ENCODE measurements at regions not wholly inside any gene's neighbourhood (a gene's known extent, or its start where the extent isn't known, plus 50 kb on each side); places are given as distances from the start of the nearest gene placed in this dataset.

- no peaks in the 10 kb centered on the region for H3K9me3 ChIP-seq (ENCODE audit: control insufficient read depth, insufficient read depth, low read length)
- no peak overlapping the region for H3K4me3 ChIP-seq (ENCODE audit: low read depth, low read length)
- no peaks in the 10 kb centered on the region for H3K27me3 ChIP-seq (ENCODE audit: control insufficient read depth, insufficient read depth, low read length)
- H3K9ac ChIP-seq (ENCODE audit: low read depth, low read length): no peak overlapping the region
- peaks cover 5% of the 10 kb centered on the region for H3K4me1 ChIP-seq (ENCODE audit: control insufficient read depth, insufficient read depth, low read length)
- no peaks in the 10 kb centered on the region for H3K36me3 ChIP-seq (ENCODE audit: control insufficient read depth, insufficient read depth, low read length)
Observed at GRCh38 chr6:48747471-48747870, 636.5 kb upstream of the PTCHD4 start.

DNA sequence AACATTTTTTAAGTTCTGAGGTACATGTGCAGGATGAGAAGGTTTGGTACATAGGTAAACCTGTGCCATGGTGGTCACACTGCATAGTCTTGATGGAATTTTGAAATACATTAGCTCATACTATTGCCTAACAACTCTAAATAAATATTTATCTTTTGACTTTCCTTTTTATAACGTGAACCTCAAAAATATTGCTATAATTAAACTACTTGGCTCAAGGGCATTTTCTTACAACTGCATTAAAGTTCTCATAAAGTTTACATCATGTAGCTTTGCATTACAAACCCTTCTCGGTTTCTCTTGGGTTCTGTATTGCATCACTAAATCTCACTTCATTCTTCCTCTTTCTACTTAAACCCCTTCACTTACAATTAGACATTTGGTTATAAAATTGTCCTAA is 636.0 kb upstream of the PTCHD4 start:
- Histone ChIP-seq H3K27me3 (ENCODE audit: control insufficient read depth, insufficient read depth, low read length) (no peaks in the 10 kb centered on the region), H3K4me1 (ENCODE audit: control insufficient read depth, insufficient read depth, low read length) (peaks cover 5% of the 10 kb centered on the region), H3K9me3 (ENCODE audit: control insufficient read depth, insufficient read depth, low read length) (no peaks in the 10 kb centered on the region), H3K4me3 (ENCODE audit: low read depth, low read length) (no peak overlapping the region), H3K36me3 (ENCODE audit: control insufficient read depth, insufficient read depth, low read length) (no peaks in the 10 kb centered on the region), H3K9ac (ENCODE audit: low read depth, low read length) (no peak overlapping the region)

- Histone ChIP-seq H3K27me3 (ENCODE audit: control insufficient read depth, insufficient read depth, low read length) (no peaks in the 10 kb centered on the region), H3K9ac (ENCODE audit: low read depth, low read length) (no peak overlapping the region), H3K36me3 (ENCODE audit: control insufficient read depth, insufficient read depth, low read length) (no peaks in the 10 kb centered on the region), H3K9me3 (ENCODE audit: control insufficient read depth, insufficient read depth, low read length) (no peaks in the 10 kb centered on the region), H3K4me3 (ENCODE audit: low read depth, low read length) (no peak overlapping the region), H3K4me1 (ENCODE audit: control insufficient read depth, insufficient read depth, low read length) (no peaks in the 10 kb centered on the region)
Observed at GRCh38 chr6:48744948-48745347, 634.0 kb upstream of the PTCHD4 start.

- H3K27me3 ChIP-seq (ENCODE audit: control insufficient read depth, insufficient read depth, low read length): no peaks in the 10 kb centered on the region
Observed at GRCh38 chr6:48743738-48744137, 632.7 kb upstream of the PTCHD4 start.

DNA sequence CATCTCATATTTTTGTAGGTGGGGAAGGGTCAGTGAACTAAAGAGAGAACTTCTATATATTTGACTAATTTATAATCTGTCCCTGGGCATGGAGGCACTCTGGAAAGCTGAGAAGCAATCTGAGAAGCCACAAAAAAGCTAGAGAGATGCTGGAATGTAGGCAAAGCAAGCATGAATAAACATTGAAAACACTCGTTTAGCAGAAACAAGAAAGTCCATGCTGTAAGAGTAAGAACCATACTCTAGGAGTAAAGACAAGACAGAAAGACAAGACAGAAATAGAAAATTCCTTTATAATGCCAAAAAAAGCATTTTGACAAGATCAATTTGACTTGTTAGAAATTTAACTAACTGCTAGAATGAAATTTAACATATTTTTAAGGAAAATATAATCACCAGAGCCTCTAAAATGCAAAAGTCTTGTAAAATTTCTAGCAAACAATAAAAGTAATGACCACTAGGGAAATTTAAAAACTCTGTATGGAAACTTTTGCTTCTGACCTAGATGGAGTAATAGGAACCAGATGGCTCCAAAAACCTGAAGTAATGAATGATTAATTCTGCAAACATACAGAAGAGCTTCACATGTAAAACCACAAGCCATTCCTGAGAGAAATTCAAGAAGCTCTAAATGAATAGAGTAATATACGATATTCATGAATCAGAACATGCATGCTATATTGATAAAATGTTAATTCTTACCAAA is 625.7 kb upstream of the PTCHD4 start:
- Histone ChIP-seq H3K9me3 (ENCODE audit: control insufficient read depth, insufficient read depth, low read length) (no peaks in the 10 kb centered on the region), H3K9ac (ENCODE audit: low read depth, low read length) (no peak overlapping the region), H3K36me3 (ENCODE audit: control insufficient read depth, insufficient read depth, low read length) (no peaks in the 10 kb centered on the region), H3K4me1 (ENCODE audit: control insufficient read depth, insufficient read depth, low read length) (no peaks in the 10 kb centered on the region), H3K4me3 (ENCODE audit: low read depth, low read length) (no peak overlapping the region), H3K27me3 (ENCODE audit: control insufficient read depth, insufficient read depth, low read length) (no peaks in the 10 kb centered on the region)

More at GRCh38 chr6:48743738-48744137, 632.7 kb upstream of the PTCHD4 start:
- H3K9ac ChIP-seq (ENCODE audit: low read depth, low read length): no peak overlapping the region
- H3K4me1 ChIP-seq (ENCODE audit: control insufficient read depth, insufficient read depth, low read length): no peaks in the 10 kb centered on the region
- H3K36me3 ChIP-seq (ENCODE audit: control insufficient read depth, insufficient read depth, low read length): no peaks in the 10 kb centered on the region
- H3K4me3 ChIP-seq (ENCODE audit: low read depth, low read length): no peak overlapping the region
- H3K9me3 ChIP-seq (ENCODE audit: control insufficient read depth, insufficient read depth, low read length): no peaks in the 10 kb centered on the region

- Histone ChIP-seq H3K27me3 (ENCODE audit: control insufficient read depth, insufficient read depth, low read length) (no peaks in the 10 kb centered on the region), H3K9me3 (ENCODE audit: control insufficient read depth, insufficient read depth, low read length) (no peaks in the 10 kb centered on the region), H3K4me3 (ENCODE audit: low read depth, low read length) (no peak overlapping the region), H3K9ac (ENCODE audit: low read depth, low read length) (no peak overlapping the region), H3K4me1 (ENCODE audit: control insufficient read depth, insufficient read depth, low read length) (no peaks in the 10 kb centered on the region), H3K36me3 (ENCODE audit: control insufficient read depth, insufficient read depth, low read length) (no peaks in the 10 kb centered on the region)
Observed at GRCh38 chr6:48735846-48736245, 624.8 kb upstream of the PTCHD4 start.

GRCh38 chr6:48733581-48733980 is 622.6 kb upstream of the PTCHD4 start:
- H3K9me3 ChIP-seq (ENCODE audit: control insufficient read depth, insufficient read depth, low read length): no peaks in the 10 kb centered on the region
- H3K9ac ChIP-seq (ENCODE audit: low read depth, low read length): no peak overlapping the region
- H3K36me3 ChIP-seq (ENCODE audit: control insufficient read depth, insufficient read depth, low read length): no peaks in the 10 kb centered on the region
- no peaks in the 10 kb centered on the region for H3K4me1 ChIP-seq (ENCODE audit: control insufficient read depth, insufficient read depth, low read length)
- no peak overlapping the region for H3K4me3 ChIP-seq (ENCODE audit: low read depth, low read length)
- H3K27me3 ChIP-seq (ENCODE audit: control insufficient read depth, insufficient read depth, low read length): no peaks in the 10 kb centered on the region

- Histone ChIP-seq H3K4me1 (ENCODE audit: control insufficient read depth, insufficient read depth, low read length) (no peaks in the 10 kb centered on the region), H3K27me3 (ENCODE audit: control insufficient read depth, insufficient read depth, low read length) (no peaks in the 10 kb centered on the region), H3K9ac (ENCODE audit: low read depth, low read length) (no peak overlapping the region), H3K9me3 (ENCODE audit: control insufficient read depth, insufficient read depth, low read length) (no peaks in the 10 kb centered on the region), H3K4me3 (ENCODE audit: low read depth, low read length) (no peak overlapping the region), H3K36me3 (ENCODE audit: control insufficient read depth, insufficient read depth, low read length) (no peaks in the 10 kb centered on the region)
Observed at GRCh38 chr6:48714699-48715098, 603.7 kb upstream of the PTCHD4 start.

GRCh38 chr6:48714250-48714649 is 603.3 kb upstream of the PTCHD4 start:
- no peaks in the 10 kb centered on the region for H3K9me3 ChIP-seq (ENCODE audit: control insufficient read depth, insufficient read depth, low read length)
- H3K36me3 ChIP-seq (ENCODE audit: control insufficient read depth, insufficient read depth, low read length): no peaks in the 10 kb centered on the region
- no peak overlapping the region for H3K9ac ChIP-seq (ENCODE audit: low read depth, low read length)
- H3K4me1 ChIP-seq (ENCODE audit: control insufficient read depth, insufficient read depth, low read length): no peaks in the 10 kb centered on the region
- no peak overlapping the region for H3K4me3 ChIP-seq (ENCODE audit: low read depth, low read length)
- H3K27me3 ChIP-seq (ENCODE audit: control insufficient read depth, insufficient read depth, low read length): no peaks in the 10 kb centered on the region

GRCh38 chr6:48713612-48714011 is 602.6 kb upstream of the PTCHD4 start:
- Histone ChIP-seq H3K36me3 (ENCODE audit: control insufficient read depth, insufficient read depth, low read length) (no peaks in the 10 kb centered on the region), H3K4me1 (ENCODE audit: control insufficient read depth, insufficient read depth, low read length) (no peaks in the 10 kb centered on the region), H3K9ac (ENCODE audit: low read depth, low read length) (no peak overlapping the region), H3K9me3 (ENCODE audit: control insufficient read depth, insufficient read depth, low read length) (no peaks in the 10 kb centered on the region), H3K4me3 (ENCODE audit: low read depth, low read length) (no peak overlapping the region), H3K27me3 (ENCODE audit: control insufficient read depth, insufficient read depth, low read length) (no peaks in the 10 kb centered on the region)

DNA sequence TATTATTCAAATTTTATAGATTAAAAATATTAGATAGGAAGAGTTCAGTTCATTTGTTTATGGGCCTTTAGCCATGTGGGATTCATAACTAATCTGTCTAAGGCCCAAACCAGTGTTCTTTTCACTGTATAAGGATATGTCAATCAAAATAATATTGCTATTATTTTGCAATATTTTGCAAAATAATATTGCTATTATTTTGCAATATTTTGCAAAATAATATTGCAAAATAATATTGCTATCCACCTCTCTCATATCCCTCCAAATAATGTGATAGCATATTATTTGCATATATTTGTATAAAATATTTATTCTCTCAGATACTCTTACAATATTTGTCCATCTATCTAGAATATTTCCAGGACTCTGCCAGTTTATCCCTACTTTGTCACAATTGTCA is 595.3 kb upstream of the PTCHD4 start:
- Histone ChIP-seq H3K9ac (ENCODE audit: low read depth, low read length) (no peak overlapping the region), H3K4me3 (ENCODE audit: low read depth, low read length) (no peak overlapping the region)

GRCh38 chr6:48701572-48701971 is 590.6 kb upstream of the PTCHD4 start:
- Histone ChIP-seq H3K9me3 (ENCODE audit: control insufficient read depth, insufficient read depth, low read length) (no peaks in the 10 kb centered on the region), H3K4me3 (ENCODE audit: low read depth, low read length) (no peak overlapping the region), H3K4me1 (ENCODE audit: control insufficient read depth, insufficient read depth, low read length) (no peaks in the 10 kb centered on the region), H3K36me3 (ENCODE audit: control insufficient read depth, insufficient read depth, low read length) (no peaks in the 10 kb centered on the region), H3K9ac (ENCODE audit: low read depth, low read length) (no peak overlapping the region), H3K27me3 (ENCODE audit: control insufficient read depth, insufficient read depth, low read length) (no peaks in the 10 kb centered on the region)

More for the DNA sequence above, 595.3 kb upstream of the PTCHD4 start:
- no peaks in the 10 kb centered on the region for H3K4me1 ChIP-seq (ENCODE audit: control insufficient read depth, insufficient read depth, low read length)
- no peaks in the 10 kb centered on the region for H3K27me3 ChIP-seq (ENCODE audit: control insufficient read depth, insufficient read depth, low read length)
- no peaks in the 10 kb centered on the region for H3K9me3 ChIP-seq (ENCODE audit: control insufficient read depth, insufficient read depth, low read length)
- no peaks in the 10 kb centered on the region for H3K36me3 ChIP-seq (ENCODE audit: control insufficient read depth, insufficient read depth, low read length)

Measured in iPS-15b (cell line).